ENCODE measurements at regions not wholly inside any gene's neighbourhood (a gene's known extent, or its start where the extent isn't known, plus 50 kb on each side); places are given as distances from the start of the nearest gene placed in this dataset.

GRCh38 chr5:54829676-54830535, 155.5 kb downstream of the ESM1 start:
- ChIA-PET CTCF (no interaction called here), POLR2A (ENCODE audit: unreplicated experiment) (interaction anchor here (0.6 kb wide), 1 partner anchor 330 kb away, joined by 3 read pairs; the partner anchor contains the start of gene GPX8)
- Histone ChIP-seq H3K79me2 (ENCODE audit: low read depth) (no peaks in the 10 kb centered on the region), H3K4me2 (no peak overlapping the region), H3K9me3 (ENCODE audit: insufficient read depth, low read depth) (no peaks in the 10 kb centered on the region; the same call in 1 of the 2 replicates), H3K27me3 (ENCODE audit: insufficient read depth, low read depth) (no peaks in the 10 kb centered on the region), H3K4me3 (no peak overlapping the region), H3K4me1 (replicated peaks; ENCODE audit: insufficient read depth) (no peaks in the 10 kb centered on the region), H3F3A (ENCODE audit: insufficient read depth, low read depth) (no peaks in the 10 kb centered on the region), H2AFZ (no peak overlapping the region), H4K20me1 (ENCODE audit: insufficient read depth) (no peaks in the 10 kb centered on the region), H3K9me2 (ENCODE audit: insufficient read depth) (no peaks in the 10 kb centered on the region), H3K36me3 (ENCODE audit: low read depth) (no peaks in the 10 kb centered on the region), H3K27ac (no peak overlapping the region)
- no peak for DNase-seq
- intact Hi-C loops (cut with micrococcal nuclease; ENCODE audit: unreplicated experiment), result no loop called here
- BruUV-seq (replicated peaks), result no TSS peak
- TF ChIP-seq, protein P1, sequence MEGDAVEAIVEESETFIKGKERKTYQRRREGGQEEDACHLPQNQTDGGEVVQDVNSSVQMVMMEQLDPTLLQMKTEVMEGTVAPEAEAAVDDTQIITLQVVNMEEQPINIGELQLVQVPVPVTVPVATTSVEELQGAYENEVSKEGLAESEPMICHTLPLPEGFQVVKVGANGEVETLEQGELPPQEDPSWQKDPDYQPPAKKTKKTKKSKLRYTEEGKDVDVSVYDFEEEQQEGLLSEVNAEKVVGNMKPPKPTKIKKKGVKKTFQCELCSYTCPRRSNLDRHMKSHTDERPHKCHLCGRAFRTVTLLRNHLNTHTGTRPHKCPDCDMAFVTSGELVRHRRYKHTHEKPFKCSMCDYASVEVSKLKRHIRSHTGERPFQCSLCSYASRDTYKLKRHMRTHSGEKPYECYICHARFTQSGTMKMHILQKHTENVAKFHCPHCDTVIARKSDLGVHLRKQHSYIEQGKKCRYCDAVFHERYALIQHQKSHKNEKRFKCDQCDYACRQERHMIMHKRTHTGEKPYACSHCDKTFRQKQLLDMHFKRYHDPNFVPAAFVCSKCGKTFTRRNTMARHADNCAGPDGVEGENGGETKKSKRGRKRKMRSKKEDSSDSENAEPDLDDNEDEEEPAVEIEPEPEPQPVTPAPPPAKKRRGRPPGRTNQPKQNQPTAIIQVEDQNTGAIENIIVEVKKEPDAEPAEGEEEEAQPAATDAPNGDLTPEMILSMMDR (conservative IDR thresholded peaks at IDR 0.05), result no peak
- TF ChIP-seq EZH2 (IDR thresholded peaks at IDR 0.05; ENCODE audit: low read depth), result no peak

GRCh38 chr5:54829102-54829501, 156.3 kb downstream of the ESM1 start:
- ChIA-PET POLR2A (ENCODE audit: unreplicated experiment) (interaction anchor here (0.6 kb wide), 1 partner anchor 331 kb away, joined by 3 read pairs; the partner anchor contains the start of gene GPX8), CTCF (no interaction called here)
- Histone ChIP-seq H3K27ac (no peak overlapping the region), H2AFZ (no peak overlapping the region), H3K4me1 (replicated peaks; ENCODE audit: insufficient read depth) (no peaks in the 10 kb centered on the region), H3K4me3 (no peak overlapping the region), H3K9me3 (ENCODE audit: insufficient read depth, low read depth) (no peaks in the 10 kb centered on the region; the same call in 1 of the 2 replicates), H4K20me1 (ENCODE audit: insufficient read depth) (no peaks in the 10 kb centered on the region), H3K9me2 (ENCODE audit: insufficient read depth) (no peaks in the 10 kb centered on the region), H3K36me3 (ENCODE audit: low read depth) (no peaks in the 10 kb centered on the region), H3K79me2 (ENCODE audit: low read depth) (no peaks in the 10 kb centered on the region), H3K4me2 (no peak overlapping the region), H3K27me3 (ENCODE audit: insufficient read depth, low read depth) (no peaks in the 10 kb centered on the region), H3F3A (ENCODE audit: insufficient read depth, low read depth) (no peaks in the 10 kb centered on the region)
- BruUV-seq (replicated peaks), result no TSS peak
- DNase-seq, result no peak
- no peak for TF ChIP-seq EZH2 (IDR thresholded peaks at IDR 0.05; ENCODE audit: low read depth)
- TF ChIP-seq, protein P1 (conservative IDR thresholded peaks at IDR 0.05), result no peak
- intact Hi-C loops (cut with micrococcal nuclease; ENCODE audit: unreplicated experiment), result no loop called here

DNA sequence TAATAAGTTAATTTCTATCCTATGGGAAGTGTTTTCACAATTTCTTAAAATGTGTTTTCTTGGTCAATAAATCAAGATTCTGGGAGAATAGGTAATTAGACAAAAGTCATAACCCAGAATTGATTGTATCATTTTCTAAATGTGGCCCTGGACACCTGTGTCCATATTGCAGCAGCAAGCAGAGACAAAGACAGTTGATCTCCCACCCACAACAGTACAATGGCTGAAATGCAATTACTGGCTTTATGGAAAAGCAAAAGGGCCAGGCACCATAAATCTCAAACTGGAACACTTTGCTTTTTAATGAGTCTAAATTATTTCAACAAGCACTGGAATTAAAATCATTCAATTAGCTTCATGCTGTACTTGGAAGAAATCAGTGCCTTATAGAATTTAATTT, 157.2 kb downstream of the ESM1 start:
- H3K27me3 ChIP-seq (ENCODE audit: insufficient read depth, low read depth), result no peaks in the 10 kb centered on the region
- no peak overlapping the region for H2AFZ ChIP-seq
- H4K20me1 ChIP-seq (ENCODE audit: insufficient read depth), result no peaks in the 10 kb centered on the region
- CTCF ChIA-PET, result no interaction called here
- no peak for TF ChIP-seq EZH2 (IDR thresholded peaks at IDR 0.05; ENCODE audit: low read depth)
- TF ChIP-seq, protein P1 (conservative IDR thresholded peaks at IDR 0.05), result no peak
- intact Hi-C loops (cut with micrococcal nuclease; ENCODE audit: unreplicated experiment), result no loop called here
- POLR2A ChIA-PET (ENCODE audit: unreplicated experiment), result no interaction called here
- no peak overlapping the region for H3K4me3 ChIP-seq
- H3K36me3 ChIP-seq (ENCODE audit: low read depth), result no peaks in the 10 kb centered on the region
- H3K9me3 ChIP-seq (ENCODE audit: insufficient read depth, low read depth), result no peaks in the 10 kb centered on the region; the same call in none of the 2 replicates
- H3K79me2 ChIP-seq (ENCODE audit: low read depth), result no peaks in the 10 kb centered on the region
- H3K4me1 ChIP-seq (replicated peaks; ENCODE audit: insufficient read depth), result no peaks in the 10 kb centered on the region
- no TSS peak for BruUV-seq (replicated peaks)
- no peak overlapping the region for H3K27ac ChIP-seq
- no peaks in the 10 kb centered on the region for H3F3A ChIP-seq (ENCODE audit: insufficient read depth, low read depth)
- no peak overlapping the region for H3K4me2 ChIP-seq
- no peak for DNase-seq
- no peaks in the 10 kb centered on the region for H3K9me2 ChIP-seq (ENCODE audit: insufficient read depth)

Data from PC-9 (cell line).